Stimulated activated CD8-positive, alpha-beta memory T cell treated with anti-CD3 and anti-CD28 coated beads, Interleukin-7, amount 100 ng/mL, for 24 hours (primary cell): ENCODE measurements at regions not wholly inside any gene's neighbourhood (a gene's known extent, or its start where the extent isn't known, plus 50 kb on each side); places are given as distances from the start of the nearest gene placed in this dataset.

Experiments used
- DNase-seq: peaks from one replicate; pipeline ENCODE4 v3.0.0-alpha.2; 2020; ENCODE audit warnings: low read depth

- no peak for DNase-seq
These were observed 109.0 kb upstream of the SHH start for GRCh38 chr7:155921086-155921803.

GRCh38 chr7:155920068-155920461 lies 107.8 kb upstream of the SHH start:
- DNase-seq, result no peak

- no peak for DNase-seq
These were observed 107.3 kb upstream of the SHH start for GRCh38 chr7:155919391-155920067.

- no peak for DNase-seq
These were observed 106.6 kb upstream of the SHH start for GRCh38 chr7:155918720-155919390.

- DNase-seq, result no peak
These were observed 105.7 kb upstream of the SHH start for GRCh38 chr7:155917836-155918430.

- no peak for DNase-seq
These were observed 104.8 kb upstream of the SHH start for GRCh38 chr7:155916926-155917655.

- no peak for DNase-seq
These were observed 102.1 kb upstream of the SHH start for GRCh38 chr7:155914341-155914740.

GRCh38 chr7:155913719-155914118 lies 101.5 kb upstream of the SHH start:
- DNase-seq, result no peak

- DNase-seq, result no peak
These were observed 101.0 kb upstream of the SHH start for GRCh38 chr7:155913291-155913690.

GRCh38 chr7:155911471-155912105 lies 99.3 kb upstream of the SHH start:
- no peak for DNase-seq

GRCh38 chr7:155908385-155908784 lies 96.1 kb upstream of the SHH start:
- DNase-seq, result no peak

- DNase-seq, result no peak
These were observed 95.4 kb upstream of the SHH start for GRCh38 chr7:155907450-155908200.

GRCh38 chr7:155901176-155901575 lies 88.9 kb upstream of the SHH start:
- DNase-seq, result no peak

GRCh38 chr7:155899596-155899995 lies 87.3 kb upstream of the SHH start:
- no peak for DNase-seq

GRCh38 chr7:155897758-155898386 lies 85.6 kb upstream of the SHH start:
- DNase-seq, result no peak

GRCh38 chr7:155896531-155897263 lies 84.4 kb upstream of the SHH start:
- DNase-seq, result no peak

- DNase-seq, result no peak
These were observed 81.4 kb upstream of the SHH start for GRCh38 chr7:155893664-155894063.

- DNase-seq, result no peak
These were observed 80.9 kb upstream of the SHH start for GRCh38 chr7:155893176-155893575.

GRCh38 chr7:155889636-155890511 lies 77.6 kb upstream of the SHH start:
- no peak for DNase-seq
